ENCODE measurements at regions not wholly inside any gene's neighbourhood (a gene's known extent, or its start where the extent isn't known, plus 50 kb on each side); places are given as distances from the start of the nearest gene placed in this dataset.

- TF ChIP-seq CTCF (IDR thresholded peaks at IDR 0.05; ENCODE audit: insufficient read depth, low read length, severe bottlenecking): no peak
- DNase-seq (ENCODE audit: low read depth) (no peak), FAIRE-seq (no peak)
Observed at GRCh38 chr12:84785281-84785680, 127.3 kb downstream of the SLC6A15 start.

GRCh38 chr12:84779169-84779568 is 133.4 kb downstream of the SLC6A15 start:
- TF ChIP-seq CTCF (IDR thresholded peaks at IDR 0.05; ENCODE audit: insufficient read depth, low read length, severe bottlenecking): no peak
- H3K36me3 ChIP-seq (ENCODE audit: control insufficient read depth, insufficient read depth, low read length): no peaks in the 10 kb centered on the region
- H3K27me3 ChIP-seq (ENCODE audit: control insufficient read depth, insufficient read depth, low read length): no peaks in the 10 kb centered on the region
- DNase-seq (ENCODE audit: low read depth) (no peak), FAIRE-seq (no peak)
- H3K4me3 ChIP-seq (ENCODE audit: low read depth, low read length): no peak overlapping the region

More at GRCh38 chr12:84785281-84785680, 127.3 kb downstream of the SLC6A15 start:
- no peaks in the 10 kb centered on the region for H3K27me3 ChIP-seq (ENCODE audit: control insufficient read depth, insufficient read depth, low read length)
- no peak overlapping the region for H3K4me3 ChIP-seq (ENCODE audit: low read depth, low read length)
- H3K36me3 ChIP-seq (ENCODE audit: control insufficient read depth, insufficient read depth, low read length): no peaks in the 10 kb centered on the region

- Histone ChIP-seq H3K27me3 (ENCODE audit: control insufficient read depth, insufficient read depth, low read length) (no peaks in the 10 kb centered on the region), H3K4me3 (ENCODE audit: low read depth, low read length) (no peak overlapping the region), H3K36me3 (ENCODE audit: control insufficient read depth, insufficient read depth, low read length) (no peaks in the 10 kb centered on the region)
- no peak for TF ChIP-seq CTCF (IDR thresholded peaks at IDR 0.05; ENCODE audit: insufficient read depth, low read length, severe bottlenecking)
- FAIRE-seq (no peak), DNase-seq (ENCODE audit: low read depth) (peak; percentile 21)
Observed at GRCh38 chr12:84772281-84772680, 140.3 kb downstream of the SLC6A15 start.

- DNase-seq (ENCODE audit: low read depth) (no peak), FAIRE-seq (no peak)
- TF ChIP-seq CTCF (IDR thresholded peaks at IDR 0.05; ENCODE audit: insufficient read depth, low read length, severe bottlenecking): no peak
- Histone ChIP-seq H3K27me3 (ENCODE audit: control insufficient read depth, insufficient read depth, low read length) (no peaks in the 10 kb centered on the region), H3K4me3 (ENCODE audit: low read depth, low read length) (no peak overlapping the region), H3K36me3 (ENCODE audit: control insufficient read depth, insufficient read depth, low read length) (no peaks in the 10 kb centered on the region)
Observed at GRCh38 chr12:84767079-84767478, 145.5 kb downstream of the SLC6A15 start.

GRCh38 chr12:84766375-84766774 is 146.2 kb downstream of the SLC6A15 start:
- DNase-seq (ENCODE audit: low read depth): no peak
- Histone ChIP-seq H3K4me3 (ENCODE audit: low read depth, low read length) (no peak overlapping the region), H3K27me3 (ENCODE audit: control insufficient read depth, insufficient read depth, low read length) (no peaks in the 10 kb centered on the region), H3K36me3 (ENCODE audit: control insufficient read depth, insufficient read depth, low read length) (no peaks in the 10 kb centered on the region)
- FAIRE-seq: no peak
- no peak for TF ChIP-seq CTCF (IDR thresholded peaks at IDR 0.05; ENCODE audit: insufficient read depth, low read length, severe bottlenecking)

- Histone ChIP-seq H3K4me3 (ENCODE audit: low read depth, low read length) (no peak overlapping the region), H3K36me3 (ENCODE audit: control insufficient read depth, insufficient read depth, low read length) (no peaks in the 10 kb centered on the region), H3K27me3 (ENCODE audit: control insufficient read depth, insufficient read depth, low read length) (no peaks in the 10 kb centered on the region)
- FAIRE-seq: no peak
- TF ChIP-seq CTCF (IDR thresholded peaks at IDR 0.05; ENCODE audit: insufficient read depth, low read length, severe bottlenecking): no peak
- DNase-seq (ENCODE audit: low read depth): no peak
Observed at GRCh38 chr12:84764001-84764400, 148.6 kb downstream of the SLC6A15 start.

Data from bronchial epithelial cell (primary cell).